ENCODE measurements at regions not wholly inside any gene's neighbourhood (a gene's known extent, or its start where the extent isn't known, plus 50 kb on each side); places are given as distances from the start of the nearest gene placed in this dataset.

- TF ChIP-seq EZH2 (IDR thresholded peaks at IDR 0.05): no peak
- TF ChIP-seq POLR2AphosphoS5 (IDR thresholded peaks at IDR 0.05; ENCODE audit: borderline replicate concordance, low read depth, low read length): no peak
Measured at GRCh38 chr2:42920446-42921146, 128.2 kb upstream of the HAAO start.

Measured in SK-N-MC (cell line).